AG04449 (cell line): ENCODE measurements at regions not wholly inside any gene's neighbourhood (a gene's known extent, or its start where the extent isn't known, plus 50 kb on each side); places are given as distances from the start of the nearest gene placed in this dataset.

Experiments
- CTCF ChIA-PET: fragments of 350-600 bp; formaldehyde crosslinking; extraction: SDS; loops from one replicate; lab custom pipeline; 2021; ENCODE audit warnings: antibody characterized with exemption; lab: Yijun Ruan, JAX
- POLR2A ChIA-PET: fragments of 400-600, 350-600 bp; formaldehyde crosslinking; extraction: SDS; loops from one replicate; lab custom pipeline; 2020; ENCODE audit warnings: antibody characterized with exemption, inconsistent platforms; lab: Yijun Ruan, JAX
- DNase-seq: peaks from one replicate; pipeline ENCODE4 v3.0.0-alpha.2; 2010; ENCODE audit warnings: low read depth, low spot score
- H3K4me3 ChIP-seq: 2 replicates; pipeline ENCODE4 v1.5.1; 2011; ENCODE audit warnings: low read depth, mild to moderate bottlenecking, control low read depth, low read length
- CTCF ChIP-seq: IDR thresholded peaks from one replicate; pipeline ENCODE4 v1.5.1; 2011; ENCODE audit warnings: mild to moderate bottlenecking, moderate library complexity, low read length, control low read depth, inconsistent platforms; ENCODE audit not compliant: insufficient read depth; ENCODE audit errors: missing control alignments

GRCh38 chr6:47922391-47922790, 140.6 kb downstream of the OPN5 start:
- ChIA-PET POLR2A (no interaction called here), CTCF (no interaction called here)
- no peak for DNase-seq
- no peak for TF ChIP-seq CTCF
- H3K4me3 ChIP-seq, result no peak overlapping the region

GRCh38 chr6:47919875-47920274, 138.0 kb downstream of the OPN5 start:
- ChIA-PET CTCF (no interaction called here), POLR2A (no interaction called here)
- DNase-seq, result no peak
- H3K4me3 ChIP-seq, result no peak overlapping the region
- TF ChIP-seq CTCF, result no peak

- ChIA-PET POLR2A (no interaction called here), CTCF (no interaction called here)
- no peak for TF ChIP-seq CTCF
Observed at GRCh38 chr6:47917811-47918210, 136.0 kb downstream of the OPN5 start.

GRCh38 chr6:47917202-47917601, 135.4 kb downstream of the OPN5 start:
- no peak for TF ChIP-seq CTCF
- no peak for DNase-seq
- ChIA-PET POLR2A (no interaction called here), CTCF (no interaction called here)
- no peak overlapping the region for H3K4me3 ChIP-seq

More at GRCh38 chr6:47917811-47918210, 136.0 kb downstream of the OPN5 start:
- H3K4me3 ChIP-seq, result no peak overlapping the region
- no peak for DNase-seq

- CTCF ChIA-PET, result no interaction called here
- DNase-seq, result no peak
- POLR2A ChIA-PET, result no interaction called here
- H3K4me3 ChIP-seq, result no peak overlapping the region
- TF ChIP-seq CTCF, result no peak
Observed at GRCh38 chr6:47915017-47915416, 133.2 kb downstream of the OPN5 start.

- no peak for DNase-seq
- ChIA-PET POLR2A (no interaction called here), CTCF (no interaction called here)
Observed at GRCh38 chr6:47908271-47908670, 126.4 kb downstream of the OPN5 start.

More at GRCh38 chr6:47908271-47908670, 126.4 kb downstream of the OPN5 start:
- no peak overlapping the region for H3K4me3 ChIP-seq
- TF ChIP-seq CTCF, result no peak
